Transverse colon (tissue), 4 donors: ENCODE measurements at regions not wholly inside any gene's neighbourhood (a gene's known extent, or its start where the extent isn't known, plus 50 kb on each side); places are given as distances from the start of the nearest gene placed in this dataset.
A peak's percentile ranks its signal among the peaks of the same experiment; 100 is the strongest.

Experiments used
- DNase-seq: peaks from one replicate; pipeline ENCODE4 v3.0.0-alpha.2; 2019
- H3K27ac ChIP-seq, 4 donors: fragments of 200-600 bp; sonication (generic); 2 replicates each; pipeline ENCODE4 v1.5.1; 2016 to 2018; ENCODE audit warnings: inconsistent platforms in 4 of 4
- H3K27me3 ChIP-seq: fragments of 200-600 bp; sonication (generic); 2 replicates; pipeline ENCODE4 v1.5.1; 2017; ENCODE audit warnings: inconsistent platforms
- H3K36me3 ChIP-seq, 4 donors: fragments of 200-600 bp; sonication (generic); 2 replicates each; pipeline ENCODE4 v1.5.1; 2017 to 2019; ENCODE audit warnings: inconsistent platforms in 4 of 4
- H3K4me1 ChIP-seq, 4 donors: fragments of 200-600 bp; sonication (generic); 2 replicates each; pipeline ENCODE4 v1.5.1; 2017 to 2020; ENCODE audit warnings: inconsistent platforms in 4 of 4
- H3K4me3 ChIP-seq, 4 donors: fragments of 200-600 bp; sonication (generic); 1 replicate in 1 of 4; 2 replicates in 3 of 4; pipeline versions ENCODE4 v1.5.1 to v1.6.1; 2017 to 2019; ENCODE audit warnings: inconsistent platforms in 4 of 4
- H3K9me3 ChIP-seq, 2 donors: fragments of 200-600 bp; sonication (generic); 2 replicates each; pipeline ENCODE4 v1.5.1; 2017 to 2019; ENCODE audit warnings: inconsistent platforms in 2 of 2
- EP300 ChIP-seq: sonication (generic); formaldehyde crosslinking; IDR thresholded peaks from one replicate; pipeline ENCODE4 v1.6.1; 2017; ENCODE audit warnings: antibody characterized with exemption, low read depth
- POLR2A ChIP-seq: fragments of 450-650 bp; IDR thresholded peaks from one replicate; pipeline ENCODE4 v1.6.1; 2016; ENCODE audit warnings: antibody characterized with exemption, mild to moderate bottlenecking, moderate library complexity
- POLR2AphosphoS5 ChIP-seq, 3 donors: sonication (generic); formaldehyde crosslinking; IDR thresholded peaks; one replicate each; pipeline ENCODE4 v1.6.1; 2016; ENCODE audit warnings: antibody characterized with exemption in 3 of 3
- WGBS, 2 donors: methylation state at CpG; one replicate each; pipeline ENCODE4 v1.1.5; 2018; ENCODE audit warnings: low coverage in 1 of 2; 5-methylcytosine and 5-hydroxymethylcytosine counted together
- in situ Hi-C, 4 donors: fragments of 200-750 bp; cut with MboI; loops; one replicate each; pipeline versions ENCODE4 v1.15.0 to v1.15.1; 2017; ENCODE audit warnings: low sequenced_read_pairs in 3 of 4, low pct_ligation_motif_present in 1 of 4, low pct_unique_long_range_greater_than_20kb in 1 of 4
- intact Hi-C: fragments of 100-400 bp; cut with DNase I; formaldehyde crosslinking; loops from one replicate; pipeline ENCODE4 v1.15.1; 2023; ENCODE audit warnings: low total_unique reads
- TF ChIP-seq, protein P1 (sequence below), 5 experiments: fragments of 200-600 bp in 3 of 5; fragments of 450-650 bp in 2 of 5; sonication (generic) in 3 of 5; IDR thresholded peaks; 1 replicate in 2 of 5; 2 replicates in 3 of 5; pipeline ENCODE4 v1.5.1; 2016 to 2017; ENCODE audit warnings: antibody characterized with exemption in 5 of 5, inconsistent platforms in 3 of 5, mild to moderate bottlenecking in 2 of 5, moderate library complexity in 1 of 5

DNA sequence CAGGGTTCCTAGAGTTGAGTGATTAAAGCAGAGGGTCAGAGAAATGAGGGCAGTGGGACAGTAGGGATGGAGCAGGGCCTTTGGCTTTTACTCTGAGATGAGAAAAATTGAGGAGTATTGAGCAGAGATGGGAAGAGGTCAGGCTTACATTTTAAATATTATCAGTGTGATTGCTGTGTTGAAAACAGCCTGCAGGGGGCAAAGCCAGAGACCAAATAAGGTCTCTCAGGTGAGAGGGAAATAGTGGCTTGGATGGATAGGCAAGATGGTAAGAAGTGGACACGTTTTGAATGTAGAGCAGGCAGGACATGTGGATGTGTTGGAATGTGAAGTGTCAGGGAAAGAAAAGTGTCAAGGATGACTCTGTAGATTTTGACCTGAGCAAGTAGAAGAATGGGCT lies 105.0 kb upstream of the MAP3K7 start:
- TF ChIP-seq POLR2AphosphoS5 (IDR thresholded peaks at IDR 0.05): no peak
- TF ChIP-seq, protein P1, sequence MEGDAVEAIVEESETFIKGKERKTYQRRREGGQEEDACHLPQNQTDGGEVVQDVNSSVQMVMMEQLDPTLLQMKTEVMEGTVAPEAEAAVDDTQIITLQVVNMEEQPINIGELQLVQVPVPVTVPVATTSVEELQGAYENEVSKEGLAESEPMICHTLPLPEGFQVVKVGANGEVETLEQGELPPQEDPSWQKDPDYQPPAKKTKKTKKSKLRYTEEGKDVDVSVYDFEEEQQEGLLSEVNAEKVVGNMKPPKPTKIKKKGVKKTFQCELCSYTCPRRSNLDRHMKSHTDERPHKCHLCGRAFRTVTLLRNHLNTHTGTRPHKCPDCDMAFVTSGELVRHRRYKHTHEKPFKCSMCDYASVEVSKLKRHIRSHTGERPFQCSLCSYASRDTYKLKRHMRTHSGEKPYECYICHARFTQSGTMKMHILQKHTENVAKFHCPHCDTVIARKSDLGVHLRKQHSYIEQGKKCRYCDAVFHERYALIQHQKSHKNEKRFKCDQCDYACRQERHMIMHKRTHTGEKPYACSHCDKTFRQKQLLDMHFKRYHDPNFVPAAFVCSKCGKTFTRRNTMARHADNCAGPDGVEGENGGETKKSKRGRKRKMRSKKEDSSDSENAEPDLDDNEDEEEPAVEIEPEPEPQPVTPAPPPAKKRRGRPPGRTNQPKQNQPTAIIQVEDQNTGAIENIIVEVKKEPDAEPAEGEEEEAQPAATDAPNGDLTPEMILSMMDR (IDR thresholded peaks at IDR 0.05): peak in 1 of 5 experiments; percentile 2
- Histone ChIP-seq H3K9me3 (no peaks in the 10 kb centered on the region), H3K27me3 (no peaks in the 10 kb centered on the region), H3K4me1 (no peaks in the 10 kb centered on the region), H3K4me3 (no peak overlapping the region), H3K27ac (no peak overlapping the region), H3K36me3 (no peaks in the 10 kb centered on the region)
- no peak for DNase-seq
- WGBS, 2 donors: 25 to 26% methylated on average over 1 of the region's 1 CpG
- intact Hi-C loops (no loop called here), in situ Hi-C loops (no loop called here)

DNA sequence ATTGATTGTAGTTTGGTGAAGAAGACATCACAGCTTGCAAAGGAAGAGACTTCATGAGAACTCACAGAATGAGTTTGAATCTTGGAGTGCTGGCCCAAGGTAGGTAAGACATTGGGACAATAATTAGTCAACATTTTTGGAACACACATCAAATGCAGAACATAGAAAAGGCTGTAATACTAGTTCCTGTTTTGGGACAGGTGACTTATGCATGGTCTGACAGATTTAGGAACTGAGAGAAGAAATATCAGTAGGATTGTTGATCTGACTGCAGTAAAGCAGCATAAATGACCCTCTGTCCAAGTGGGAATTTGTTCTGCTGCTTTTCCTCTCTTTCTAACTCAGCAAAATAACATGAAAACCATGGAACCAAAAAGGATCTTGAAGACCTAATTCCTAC lies 102.3 kb upstream of the MAP3K7 start:
- H3K9me3 ChIP-seq: no peaks in the 10 kb centered on the region
- TF ChIP-seq POLR2A (no peak), EP300 (no peak), POLR2AphosphoS5 (IDR thresholded peaks at IDR 0.05) (no peak)
- TF ChIP-seq, protein P1 (IDR thresholded peaks at IDR 0.05): no peak
- H3K4me1 ChIP-seq: no peaks in the 10 kb centered on the region
- no peak overlapping the region for H3K27ac ChIP-seq
- no peaks in the 10 kb centered on the region for H3K36me3 ChIP-seq
- in situ Hi-C loops: no loop called here
- intact Hi-C loops: no loop called here
- no peak for DNase-seq
- H3K27me3 ChIP-seq: no peaks in the 10 kb centered on the region
- H3K4me3 ChIP-seq: no peak overlapping the region

DNA sequence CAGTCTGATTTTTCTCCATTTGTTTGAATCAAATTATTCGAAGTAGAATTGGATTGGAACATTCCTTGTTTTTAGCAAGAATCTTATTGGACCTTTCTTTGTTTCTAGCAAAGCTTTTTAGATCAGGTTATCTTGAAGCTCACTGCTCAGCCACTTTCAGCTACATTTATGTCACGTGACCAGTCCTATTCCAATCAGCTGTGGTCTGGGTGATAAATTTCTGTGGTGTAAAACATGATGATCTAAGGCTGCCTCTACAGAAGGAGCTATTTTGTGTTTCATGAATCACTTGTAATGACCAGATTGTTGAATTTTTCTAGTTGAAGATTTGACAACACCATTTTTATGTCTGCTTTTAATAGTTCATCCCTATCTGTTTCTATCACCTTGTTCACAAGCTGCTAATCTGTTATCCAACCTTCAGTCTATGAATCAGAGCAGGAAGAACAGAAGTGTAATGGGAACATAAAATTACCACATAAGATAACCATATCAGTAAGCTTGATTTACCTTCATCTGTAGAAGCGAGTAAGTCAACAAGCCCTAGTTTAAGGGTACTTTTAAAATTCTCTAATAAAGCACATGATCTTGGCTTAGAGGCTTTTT lies 101.0 kb upstream of the MAP3K7 start:
- Histone ChIP-seq H3K9me3 (no peaks in the 10 kb centered on the region), H3K4me1 (no peaks in the 10 kb centered on the region), H3K27ac (no peak overlapping the region), H3K36me3 (no peaks in the 10 kb centered on the region), H3K4me3 (no peak overlapping the region), H3K27me3 (no peaks in the 10 kb centered on the region)
- intact Hi-C loops: no loop called here
- in situ Hi-C loops: no loop called here
- TF ChIP-seq, protein P1 (IDR thresholded peaks at IDR 0.05): no peak
- no peak for TF ChIP-seq EP300
- TF ChIP-seq POLR2AphosphoS5 (IDR thresholded peaks at IDR 0.05): no peak
- TF ChIP-seq POLR2A: no peak
- 38 to 65% methylated on average over 3 of the region's 3 CpGs for WGBS, 2 donors
- DNase-seq: no peak

DNA sequence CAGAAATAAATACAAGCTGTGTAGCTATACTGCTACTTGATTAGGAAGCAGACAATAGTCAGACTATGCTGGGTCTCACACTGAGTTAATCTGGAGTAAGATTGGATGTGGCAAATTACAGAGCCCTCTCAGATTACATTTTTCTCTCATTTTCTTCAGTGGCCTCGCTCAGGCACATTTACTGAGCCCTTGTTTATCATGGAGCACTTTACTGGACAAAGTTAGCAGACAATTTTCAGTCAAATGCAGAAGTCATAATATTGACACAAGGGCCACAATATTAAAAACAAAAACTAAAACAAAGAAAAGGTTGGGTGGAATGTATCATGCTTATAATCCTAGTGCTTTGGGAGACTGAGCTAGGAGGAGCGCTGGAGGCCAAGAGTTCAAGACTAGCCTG lies 95.0 kb upstream of the MAP3K7 start:
- H3K27me3 ChIP-seq: no peaks in the 10 kb centered on the region
- WGBS, 2 donors: 68 to 79% methylated on average over 2 of the region's 2 CpGs
- intact Hi-C loops: no loop called here
- H3K27ac ChIP-seq: no peak overlapping the region
- H3K9me3 ChIP-seq: no peaks in the 10 kb centered on the region
- TF ChIP-seq POLR2A (no peak), POLR2AphosphoS5 (IDR thresholded peaks at IDR 0.05) (no peak), EP300 (no peak)
- TF ChIP-seq, protein P1 (IDR thresholded peaks at IDR 0.05): no peak
- H3K4me3 ChIP-seq: no peak overlapping the region
- H3K36me3 ChIP-seq: no peaks in the 10 kb centered on the region
- in situ Hi-C loops: no loop called here
- no peak for DNase-seq
- H3K4me1 ChIP-seq: no peaks in the 10 kb centered on the region
